ENCODE measurements at regions not wholly inside any gene's neighbourhood (a gene's known extent, or its start where the extent isn't known, plus 50 kb on each side); places are given as distances from the start of the nearest gene placed in this dataset.

DNA sequence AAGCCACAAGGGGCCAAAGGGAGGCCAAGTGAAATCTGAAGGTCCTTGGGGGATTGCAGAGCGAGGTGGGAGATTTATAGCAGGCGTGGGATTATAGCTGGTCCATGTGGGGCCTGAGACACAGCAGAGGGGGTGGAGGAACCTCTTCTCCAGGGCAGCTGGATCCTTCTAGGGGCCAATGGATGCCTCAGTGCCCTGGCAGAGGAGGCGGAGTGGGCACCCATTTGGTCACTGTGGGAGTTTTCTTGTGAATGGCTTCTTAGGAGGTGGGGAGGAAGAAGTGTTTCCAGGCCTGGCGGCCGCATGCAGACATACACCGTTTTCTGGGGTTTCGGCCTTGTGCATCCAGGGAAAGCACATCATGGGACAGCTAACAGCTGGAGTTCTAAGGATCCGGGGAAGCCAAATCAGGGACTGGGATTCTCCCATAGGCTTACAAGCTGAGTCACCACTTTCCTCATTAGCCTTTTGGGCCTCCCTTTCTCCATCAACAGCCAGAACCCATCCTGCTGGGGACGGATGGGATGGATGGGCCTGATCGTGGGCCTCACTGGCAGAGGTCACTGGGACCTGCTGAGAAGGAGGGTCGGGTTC is 76.5 kb downstream of the RHOU start:
- peak overlapping the region; percentile 25 for H3K4me3 Mint-ChIP-seq
- peaks cover 10% of the 10 kb centered on the region for H3K9me3 Mint-ChIP-seq
- peaks cover 19% of the 10 kb centered on the region for H3K36me3 Mint-ChIP-seq (ENCODE audit: low read depth)
- peaks cover 50% of the 10 kb centered on the region for H3K4me1 Mint-ChIP-seq (ENCODE audit: low read depth)
- peak overlapping the region; percentile 92 for H3K27ac Mint-ChIP-seq
- H3K27me3 Mint-ChIP-seq (ENCODE audit: low read depth) = peaks cover 6% of the 10 kb centered on the region

DNA sequence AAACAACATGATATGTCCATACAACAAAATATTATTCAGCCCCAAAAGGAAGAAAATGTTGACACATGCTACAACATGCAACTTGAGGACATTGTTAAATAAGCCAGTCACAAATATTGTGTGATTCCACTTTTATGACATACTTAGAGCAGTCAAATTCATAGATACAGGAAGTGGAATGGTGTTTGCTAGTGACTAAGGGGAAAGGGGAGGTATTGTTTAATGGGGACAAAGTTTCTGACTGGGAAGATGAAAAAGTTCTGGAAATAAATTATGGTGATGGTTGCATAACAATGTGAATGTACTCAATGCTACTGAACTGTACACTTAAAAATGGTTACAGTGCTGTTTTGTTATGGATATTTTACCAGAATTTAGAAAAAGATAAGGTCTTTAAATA is 77.7 kb downstream of the RHOU start:
- peaks cover 48% of the 10 kb centered on the region for H3K4me1 Mint-ChIP-seq (ENCODE audit: low read depth)
- H3K4me3 Mint-ChIP-seq = no peak overlapping the region
- H3K27me3 Mint-ChIP-seq (ENCODE audit: low read depth) = peaks cover 6% of the 10 kb centered on the region
- peaks cover 10% of the 10 kb centered on the region for H3K9me3 Mint-ChIP-seq
- no peak overlapping the region for H3K27ac Mint-ChIP-seq
- H3K36me3 Mint-ChIP-seq (ENCODE audit: low read depth) = peaks cover 19% of the 10 kb centered on the region

DNA sequence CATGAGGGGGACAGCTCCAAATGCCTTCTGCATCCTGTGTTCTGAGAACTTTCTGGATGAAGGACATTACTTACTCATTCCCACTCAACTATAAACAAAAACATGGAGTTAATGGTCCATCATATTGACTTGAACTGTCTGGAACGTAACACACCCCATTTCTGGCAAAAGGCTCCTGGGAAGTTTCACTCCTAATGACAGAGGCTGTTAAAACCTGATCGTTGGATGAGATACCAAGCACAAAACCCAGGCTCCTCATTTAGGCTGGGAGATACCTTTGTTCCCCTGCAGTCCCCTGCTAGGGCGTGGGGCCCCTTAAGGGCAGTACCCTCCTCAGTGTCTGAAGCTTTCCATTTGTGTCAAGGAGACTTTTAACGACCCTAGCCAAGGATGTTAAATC is 78.9 kb downstream of the RHOU start:
- Mint-ChIP-seq H3K9me3 (peaks cover 10% of the 10 kb centered on the region), H3K27ac (no peak overlapping the region), H3K4me3 (no peak overlapping the region), H3K4me1 (ENCODE audit: low read depth) (peaks cover 35% of the 10 kb centered on the region), H3K27me3 (ENCODE audit: low read depth) (peaks cover 8% of the 10 kb centered on the region), H3K36me3 (ENCODE audit: low read depth) (peaks cover 14% of the 10 kb centered on the region)

DNA sequence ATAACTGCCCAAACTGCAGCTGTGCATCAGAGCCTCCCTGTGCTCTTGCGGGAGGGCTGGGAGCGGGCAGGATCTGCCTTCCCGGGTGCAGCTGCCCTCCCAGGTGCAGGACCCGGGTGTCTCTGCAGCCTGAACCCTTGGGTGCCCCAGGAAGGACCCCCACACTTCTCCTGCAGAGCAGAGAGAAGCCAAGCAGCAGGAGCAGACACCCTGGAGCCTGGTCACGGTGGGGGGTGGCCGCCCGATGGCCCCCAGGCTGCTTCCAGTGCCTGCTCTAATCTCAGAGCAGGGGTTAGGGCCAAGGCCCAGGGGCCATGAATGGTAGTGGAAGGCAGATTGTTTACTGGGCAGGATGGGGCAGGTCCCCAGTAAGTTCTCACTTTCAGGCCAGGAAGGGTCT is 83.0 kb downstream of the RHOU start:
- H3K9me3 Mint-ChIP-seq = no peaks in the 10 kb centered on the region
- H3K27ac Mint-ChIP-seq = no peak overlapping the region
- H3K4me3 Mint-ChIP-seq = no peak overlapping the region
- peaks cover 22% of the 10 kb centered on the region for H3K27me3 Mint-ChIP-seq (ENCODE audit: low read depth)
- H3K4me1 Mint-ChIP-seq (ENCODE audit: low read depth) = peaks cover 2% of the 10 kb centered on the region
- H3K36me3 Mint-ChIP-seq (ENCODE audit: low read depth) = peaks cover 2% of the 10 kb centered on the region

DNA sequence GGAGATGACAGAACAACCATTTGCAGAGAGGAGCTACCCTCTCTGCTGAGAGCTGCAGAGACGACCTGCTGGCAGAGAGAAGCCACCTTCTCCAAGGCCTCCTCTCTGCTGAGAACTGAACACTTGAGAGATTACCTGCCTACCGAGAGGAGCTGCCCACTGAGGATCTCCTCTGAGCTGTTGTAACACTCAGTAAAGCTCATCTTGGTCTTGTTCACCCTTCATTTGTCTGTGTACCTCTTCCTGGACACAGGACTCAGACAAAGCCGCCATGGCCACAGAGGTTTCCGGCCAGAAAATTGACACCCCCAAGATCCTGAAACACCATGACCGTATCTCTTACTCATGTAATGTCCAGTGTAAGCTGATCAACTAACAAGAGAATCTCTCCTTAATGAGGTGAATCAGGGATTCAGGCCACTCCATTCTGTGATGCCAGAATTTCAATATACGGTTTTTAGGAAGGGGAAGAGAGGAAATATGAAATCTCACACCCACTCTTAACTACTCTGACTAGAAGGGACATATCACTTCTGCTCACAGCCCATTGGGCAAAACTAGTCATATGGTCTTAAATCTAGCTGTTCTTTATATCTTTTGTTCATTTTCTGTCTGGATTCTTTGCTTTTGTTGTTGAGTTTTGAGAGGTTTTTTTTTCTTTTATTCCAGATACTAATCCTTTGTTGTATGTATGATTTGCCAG is 83.8 kb downstream of the RHOU start:
- H3K27ac Mint-ChIP-seq = no peak overlapping the region
- no peaks in the 10 kb centered on the region for H3K9me3 Mint-ChIP-seq
- H3K36me3 Mint-ChIP-seq (ENCODE audit: low read depth) = peaks cover 2% of the 10 kb centered on the region
- no peak overlapping the region for H3K4me3 Mint-ChIP-seq
- peaks cover 28% of the 10 kb centered on the region for H3K27me3 Mint-ChIP-seq (ENCODE audit: low read depth)
- H3K4me1 Mint-ChIP-seq (ENCODE audit: low read depth) = peaks cover 2% of the 10 kb centered on the region

DNA sequence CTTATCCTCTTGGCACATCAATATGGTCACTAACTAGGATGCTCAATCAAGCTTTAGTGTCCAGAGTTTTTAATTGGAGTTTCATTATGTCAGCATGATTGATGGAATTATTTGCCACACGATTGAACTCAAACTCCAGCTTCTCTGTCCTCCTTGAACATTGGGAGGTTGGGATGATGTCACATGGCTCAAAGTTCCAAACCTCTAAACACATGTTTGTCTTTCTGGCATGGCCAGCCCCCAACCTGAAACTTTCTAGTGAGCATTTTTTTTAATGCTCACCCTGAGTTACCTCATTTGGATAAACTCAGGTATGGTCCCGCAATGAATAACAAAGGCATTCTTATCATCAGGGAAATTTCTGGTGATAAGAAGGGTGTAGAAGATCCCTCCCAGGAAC is 86.0 kb downstream of the RHOU start:
- no peak overlapping the region for H3K4me3 Mint-ChIP-seq
- H3K27me3 Mint-ChIP-seq (ENCODE audit: low read depth) = peaks cover 27% of the 10 kb centered on the region
- peaks cover 8% of the 10 kb centered on the region for H3K4me1 Mint-ChIP-seq (ENCODE audit: low read depth)
- H3K9me3 Mint-ChIP-seq = no peaks in the 10 kb centered on the region
- no peak overlapping the region for H3K27ac Mint-ChIP-seq
- peaks cover 3% of the 10 kb centered on the region for H3K36me3 Mint-ChIP-seq (ENCODE audit: low read depth)

DNA sequence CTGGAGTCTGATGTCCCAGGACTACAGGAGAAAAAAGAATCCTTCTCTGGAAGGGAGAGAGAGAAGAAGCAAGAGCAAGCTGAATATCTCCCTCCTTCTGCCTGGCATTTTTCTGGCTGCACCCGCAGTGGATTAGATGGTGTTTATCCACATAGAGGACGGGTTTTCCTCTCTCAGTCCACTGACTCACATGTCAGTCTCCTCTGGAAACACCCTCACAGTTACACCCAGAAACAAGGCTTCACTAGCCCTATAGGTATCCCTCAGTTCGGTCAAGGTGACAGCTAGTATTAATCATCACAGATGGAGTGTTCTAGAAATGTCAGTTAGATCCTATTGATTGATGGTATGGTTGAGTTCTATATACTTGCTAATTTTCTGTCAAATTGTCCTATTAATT is 87.9 kb downstream of the RHOU start:
- Mint-ChIP-seq H3K27me3 (ENCODE audit: low read depth) (peaks cover 27% of the 10 kb centered on the region), H3K27ac (no peak overlapping the region), H3K9me3 (no peaks in the 10 kb centered on the region), H3K4me3 (no peak overlapping the region), H3K4me1 (ENCODE audit: low read depth) (peaks cover 22% of the 10 kb centered on the region), H3K36me3 (ENCODE audit: low read depth) (peaks cover 1% of the 10 kb centered on the region)

DNA sequence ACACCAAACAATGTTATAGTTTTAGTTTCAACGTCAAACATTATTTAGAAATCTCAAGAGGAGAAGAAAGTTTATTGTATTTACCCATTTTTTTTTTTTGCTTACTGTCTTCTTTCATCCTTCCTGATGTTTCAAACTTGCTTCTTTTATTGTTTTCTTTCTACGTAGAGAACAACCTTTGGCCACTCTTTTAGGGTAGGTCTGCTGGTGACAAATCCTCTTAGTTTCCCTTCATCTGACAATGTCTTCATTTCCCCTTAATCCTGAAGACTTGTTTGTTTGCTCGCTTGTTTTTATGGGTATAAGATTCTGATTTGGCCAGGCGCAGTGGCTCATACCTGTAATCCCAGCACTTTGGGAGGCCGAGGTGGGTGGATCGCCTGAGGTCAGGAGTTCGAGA is 89.1 kb downstream of the RHOU start:
- H3K36me3 Mint-ChIP-seq (ENCODE audit: low read depth) = peaks cover 1% of the 10 kb centered on the region

DNA sequence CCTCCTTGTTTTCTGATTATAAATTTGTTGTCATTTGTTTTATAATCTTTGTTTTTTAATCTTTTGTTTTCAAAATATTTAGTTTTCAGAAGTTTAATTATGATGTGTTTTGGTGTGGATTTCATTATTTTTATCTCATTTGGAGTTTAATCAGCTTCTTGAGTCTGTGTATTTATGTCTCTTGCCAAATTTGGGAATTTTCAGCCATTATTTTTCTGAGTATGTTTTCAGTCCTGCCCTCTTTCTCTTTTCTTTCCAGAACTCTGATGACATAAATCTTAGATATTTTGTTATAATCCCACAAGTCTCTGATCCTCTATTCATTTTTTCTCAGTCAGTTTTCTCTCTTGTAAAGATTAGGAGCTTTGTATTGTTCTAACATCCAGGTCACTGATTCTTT is 89.8 kb downstream of the RHOU start:
- Mint-ChIP-seq H3K27ac (no peak overlapping the region), H3K4me1 (ENCODE audit: low read depth) (peaks cover 28% of the 10 kb centered on the region), H3K27me3 (ENCODE audit: low read depth) (peaks cover 20% of the 10 kb centered on the region), H3K9me3 (no peaks in the 10 kb centered on the region), H3K4me3 (no peak overlapping the region), H3K36me3 (ENCODE audit: low read depth) (peaks cover 1% of the 10 kb centered on the region)

More for the DNA sequence above, 89.1 kb downstream of the RHOU start:
- Mint-ChIP-seq H3K27me3 (ENCODE audit: low read depth) (peaks cover 23% of the 10 kb centered on the region), H3K4me3 (no peak overlapping the region), H3K9me3 (no peaks in the 10 kb centered on the region), H3K27ac (no peak overlapping the region), H3K4me1 (ENCODE audit: low read depth) (peaks cover 28% of the 10 kb centered on the region)

DNA sequence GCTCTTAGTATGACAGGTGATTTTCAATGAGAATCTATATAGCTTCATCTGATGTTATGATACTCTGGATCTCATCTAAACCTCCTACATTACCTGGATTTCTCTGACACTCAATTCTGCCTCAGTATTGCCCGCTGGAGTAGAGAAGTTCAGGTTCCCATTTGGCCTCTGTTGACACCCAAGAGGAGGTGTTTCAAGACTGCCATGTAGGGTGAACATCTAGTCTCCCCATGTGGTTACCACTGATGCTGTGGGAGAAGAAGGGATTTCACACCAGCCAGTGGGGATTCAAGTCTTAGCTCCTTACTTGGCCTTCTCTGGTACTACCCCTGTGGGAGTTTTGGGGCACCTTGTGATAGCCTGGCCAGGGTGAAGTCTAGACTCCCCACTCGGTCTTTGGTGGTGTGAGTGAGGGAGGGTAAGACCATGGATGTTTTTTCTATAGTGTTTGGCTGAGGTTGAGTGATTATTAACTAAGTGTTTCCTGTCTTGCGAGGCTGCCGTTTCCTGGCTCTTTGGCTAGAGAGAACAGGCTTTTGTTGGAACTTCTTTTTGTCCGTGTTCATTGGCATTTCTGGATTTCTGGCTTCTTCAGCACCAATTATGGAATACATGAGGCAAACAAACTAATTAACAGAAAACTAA is 90.7 kb downstream of the RHOU start:
- Mint-ChIP-seq H3K27me3 (ENCODE audit: low read depth) (peaks cover 20% of the 10 kb centered on the region), H3K4me3 (peak overlapping the region; percentile 12), H3K27ac (peak overlapping the region; percentile 35), H3K36me3 (ENCODE audit: low read depth) (peaks cover 1% of the 10 kb centered on the region), H3K4me1 (ENCODE audit: low read depth) (peaks cover 34% of the 10 kb centered on the region), H3K9me3 (no peaks in the 10 kb centered on the region)

DNA sequence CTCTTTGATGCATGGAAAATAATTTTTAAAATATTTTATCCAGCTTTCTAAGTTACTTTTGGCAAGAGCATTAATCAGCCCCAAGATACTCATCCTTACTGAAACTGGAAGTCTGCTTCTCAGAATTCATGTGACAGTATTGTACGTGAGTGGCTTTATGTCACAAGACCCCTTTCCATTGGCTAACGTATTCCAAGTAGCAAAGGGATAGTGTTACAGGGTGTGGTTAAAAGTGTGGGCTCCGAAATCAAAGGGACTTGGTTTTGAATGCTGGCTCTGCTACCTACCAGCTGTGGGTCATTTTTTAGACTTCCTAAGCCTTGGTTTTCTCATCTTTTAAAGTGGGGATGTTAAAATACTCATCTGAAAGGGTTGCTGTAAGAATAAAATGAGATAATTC is 91.7 kb downstream of the RHOU start:
- Mint-ChIP-seq H3K9me3 (no peaks in the 10 kb centered on the region), H3K4me3 (no peak overlapping the region), H3K27ac (no peak overlapping the region), H3K36me3 (ENCODE audit: low read depth) (peaks cover 1% of the 10 kb centered on the region), H3K27me3 (ENCODE audit: low read depth) (peaks cover 21% of the 10 kb centered on the region), H3K4me1 (ENCODE audit: low read depth) (peaks cover 42% of the 10 kb centered on the region)

DNA sequence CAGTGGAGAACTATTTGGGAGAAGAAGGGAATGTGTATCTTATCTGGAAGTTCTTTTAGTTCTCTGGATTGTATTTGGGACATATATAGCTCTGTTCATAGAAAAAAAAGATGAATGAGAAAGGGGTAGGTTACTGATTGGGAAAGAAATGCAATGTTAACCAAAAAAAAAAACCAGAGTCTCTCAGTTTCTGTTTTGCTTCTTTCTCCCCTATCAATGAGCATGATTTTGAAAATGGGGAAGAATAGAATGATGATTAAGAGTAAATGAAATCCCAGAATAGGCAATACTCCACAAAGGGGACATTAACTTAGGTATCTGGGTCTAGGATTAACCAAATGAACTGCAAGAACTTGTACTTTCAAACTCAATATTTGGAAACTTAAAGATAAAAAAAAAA is 92.9 kb downstream of the RHOU start:
- H3K4me3 Mint-ChIP-seq = no peak overlapping the region
- peaks cover 45% of the 10 kb centered on the region for H3K4me1 Mint-ChIP-seq (ENCODE audit: low read depth)
- H3K27ac Mint-ChIP-seq = no peak overlapping the region
- H3K27me3 Mint-ChIP-seq (ENCODE audit: low read depth) = peaks cover 24% of the 10 kb centered on the region
- no peaks in the 10 kb centered on the region for H3K9me3 Mint-ChIP-seq
- H3K36me3 Mint-ChIP-seq (ENCODE audit: low read depth) = peaks cover 1% of the 10 kb centered on the region

DNA sequence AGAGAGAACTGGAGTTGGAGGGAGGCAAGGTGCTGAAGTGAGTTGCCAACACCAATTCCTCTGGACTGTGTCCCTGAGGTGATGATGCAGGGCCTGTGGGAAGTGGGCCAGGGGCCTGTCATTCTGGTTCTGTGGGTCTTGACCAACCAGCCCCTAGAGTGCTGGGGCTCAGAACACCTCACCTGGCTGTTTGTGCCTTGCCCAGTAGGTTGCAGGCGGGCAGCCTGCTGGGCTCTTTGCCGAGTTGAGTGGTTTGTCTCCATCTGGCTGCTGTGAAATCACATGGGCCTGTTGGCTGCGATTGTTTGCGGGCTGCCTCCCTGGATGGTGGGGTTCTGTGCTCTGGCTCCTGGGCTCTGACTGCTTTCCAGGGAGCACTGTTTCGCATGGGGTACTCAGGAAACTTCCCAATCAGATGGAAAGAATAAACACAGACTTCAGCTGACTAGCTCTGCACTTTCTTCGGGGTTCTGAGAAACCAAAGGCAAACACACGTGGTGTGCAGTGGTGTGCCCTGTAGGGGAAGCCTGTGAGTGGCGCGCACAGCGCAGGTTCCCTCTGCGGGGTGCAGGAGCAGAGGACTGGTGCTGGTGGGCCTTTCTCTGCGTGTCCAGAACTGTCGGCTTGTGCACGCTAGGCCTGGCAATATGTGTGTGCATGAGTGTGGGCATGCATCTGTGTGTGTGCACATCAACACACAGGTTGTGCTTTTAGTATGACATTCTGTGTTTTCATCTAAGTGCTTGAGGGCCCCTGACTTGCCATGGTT is 95.1 kb downstream of the RHOU start:
- Mint-ChIP-seq H3K9me3 (no peaks in the 10 kb centered on the region), H3K36me3 (ENCODE audit: low read depth) (no peaks in the 10 kb centered on the region), H3K4me1 (ENCODE audit: low read depth) (peaks cover 49% of the 10 kb centered on the region), H3K27ac (no peak overlapping the region), H3K27me3 (ENCODE audit: low read depth) (peaks cover 34% of the 10 kb centered on the region), H3K4me3 (no peak overlapping the region)

DNA sequence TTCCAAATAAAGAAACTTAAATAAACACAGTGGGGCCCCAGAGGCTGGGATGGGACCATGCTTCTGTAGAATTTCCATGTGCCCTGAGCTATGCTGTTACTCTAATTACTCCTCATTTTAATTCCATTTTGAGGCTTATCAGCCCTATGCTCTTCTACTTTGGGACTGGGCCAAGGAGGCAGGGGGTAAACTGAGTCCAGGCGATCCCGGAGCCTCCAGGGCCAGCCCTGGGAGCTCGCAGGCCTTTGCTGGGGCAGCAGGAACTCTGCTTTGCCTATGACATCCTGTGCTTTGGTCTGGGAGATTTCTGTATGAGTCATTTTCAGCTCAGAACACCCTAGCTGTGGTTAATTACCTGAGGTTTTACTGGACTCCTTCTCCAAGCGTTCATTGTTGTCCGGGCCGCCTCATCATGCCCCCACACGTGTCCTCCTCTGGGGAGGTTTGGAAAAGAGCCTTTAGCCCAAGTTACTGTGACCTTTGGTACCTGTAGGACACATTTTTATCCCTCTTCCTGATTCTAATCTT is 95.7 kb downstream of the RHOU start:
- peak overlapping the region; percentile 26 for H3K4me3 Mint-ChIP-seq
- peaks cover 45% of the 10 kb centered on the region for H3K4me1 Mint-ChIP-seq (ENCODE audit: low read depth)
- peak overlapping the region; percentile 57 for H3K27ac Mint-ChIP-seq
- peaks cover 39% of the 10 kb centered on the region for H3K27me3 Mint-ChIP-seq (ENCODE audit: low read depth)
- no peaks in the 10 kb centered on the region for H3K36me3 Mint-ChIP-seq (ENCODE audit: low read depth)
- H3K9me3 Mint-ChIP-seq = no peaks in the 10 kb centered on the region
